ENCODE measurements at regions not wholly inside any gene's neighbourhood (a gene's known extent, or its start where the extent isn't known, plus 50 kb on each side); places are given as distances from the start of the nearest gene placed in this dataset.

DNA sequence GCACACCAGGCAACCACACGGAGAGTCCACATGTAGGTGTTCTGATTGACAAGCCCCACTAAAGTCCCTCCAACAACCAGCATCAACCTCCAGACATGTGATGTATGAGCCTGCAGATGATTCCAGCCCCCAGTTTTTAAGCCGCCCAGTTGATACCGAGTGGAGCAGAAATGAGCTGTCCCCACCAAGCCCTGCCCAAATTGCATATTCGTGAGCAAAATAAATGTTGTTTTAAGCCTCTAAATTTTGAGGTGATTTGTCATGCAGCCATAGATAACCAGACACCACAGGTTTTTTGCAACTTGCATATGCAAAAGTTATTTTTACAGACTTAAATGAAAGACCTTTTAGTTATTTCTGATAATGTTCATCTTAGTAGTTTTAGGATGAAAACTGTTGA lies 187.7 kb downstream of the PIK3R1 start:
- WGBS, 2 donors, result 87 to 92% methylated on average over 4 of the region's 4 CpGs
- H3K4me3 ChIP-seq (ENCODE audit: low read depth in 1 of 2, low read length in 2 of 2), result no peak overlapping the region
- H3K27ac ChIP-seq (ENCODE audit: low read depth in 2 of 2, low read length in 1 of 2), result no peak overlapping the region
- peaks cover 0 to 4% of the 10 kb centered on the region in 2 donors for H3K4me1 ChIP-seq (ENCODE audit: control insufficient read depth in 2 of 2, insufficient read depth in 2 of 2, low read length in 1 of 2)
- H3K36me3 ChIP-seq (ENCODE audit: control insufficient read depth in 2 of 2, insufficient read depth in 2 of 2, low read length in 1 of 2), result no peaks in the 10 kb centered on the region
- no peaks in the 10 kb centered on the region for H3K27me3 ChIP-seq (ENCODE audit: control insufficient read depth in 1 of 2, insufficient read depth in 2 of 2, low read length in 2 of 2)
- H3K9me3 ChIP-seq (ENCODE audit: control insufficient read depth in 2 of 2, insufficient read depth in 1 of 2, low read depth in 1 of 2, low read length in 1 of 2), result no peaks in the 10 kb centered on the region

- Histone ChIP-seq H3K4me3 (ENCODE audit: low read depth in 1 of 2, low read length in 2 of 2) (no peak overlapping the region), H3K9me3 (ENCODE audit: control insufficient read depth in 2 of 2, insufficient read depth in 1 of 2, low read depth in 1 of 2, low read length in 1 of 2) (no peaks in the 10 kb centered on the region), H3K27ac (ENCODE audit: low read depth in 2 of 2, low read length in 1 of 2) (no peak overlapping the region)
These were observed 188.7 kb downstream of the PIK3R1 start for GRCh38 chr5:68404246-68404645.

DNA sequence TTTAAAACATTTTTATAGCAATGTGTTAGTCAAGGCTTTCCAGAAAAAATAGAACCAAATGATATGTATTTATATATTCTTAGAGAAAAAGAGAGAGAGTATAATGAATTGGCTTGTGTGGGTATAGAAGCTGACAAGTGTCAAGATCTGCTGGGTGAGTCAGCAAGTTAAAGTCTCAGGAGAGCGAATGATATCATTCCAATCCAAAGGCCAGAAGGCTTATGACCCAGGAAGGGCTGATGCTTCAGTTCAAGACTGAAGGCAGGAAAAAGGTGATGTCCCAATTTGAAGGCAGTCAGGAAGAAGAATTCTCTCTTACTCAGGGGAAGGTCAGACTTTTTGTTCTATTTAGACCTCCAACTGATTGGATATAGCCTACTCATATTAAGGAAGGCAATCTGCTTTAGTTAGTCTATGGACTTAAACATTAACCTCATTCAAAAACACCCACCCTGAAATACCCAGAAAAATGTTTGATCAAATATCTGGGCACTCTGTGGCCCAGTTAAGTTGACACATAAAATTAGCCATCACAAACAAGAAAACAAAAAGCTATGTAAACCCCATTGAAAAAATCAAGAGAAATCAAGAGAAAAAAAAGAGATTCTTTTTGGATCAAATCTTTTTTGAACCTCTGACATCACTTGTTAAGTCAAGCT lies 189.6 kb downstream of the PIK3R1 start:
- Histone ChIP-seq H3K4me1 (ENCODE audit: control insufficient read depth in 2 of 2, insufficient read depth in 2 of 2, low read length in 1 of 2) (peaks cover 0 to 4% of the 10 kb centered on the region in 2 donors), H3K36me3 (ENCODE audit: control insufficient read depth in 2 of 2, insufficient read depth in 2 of 2, low read length in 1 of 2) (no peaks in the 10 kb centered on the region), H3K27me3 (ENCODE audit: control insufficient read depth in 1 of 2, insufficient read depth in 2 of 2, low read length in 2 of 2) (no peaks in the 10 kb centered on the region), H3K27ac (ENCODE audit: low read depth in 2 of 2, low read length in 1 of 2) (no peak overlapping the region), H3K9me3 (ENCODE audit: control insufficient read depth in 2 of 2, insufficient read depth in 1 of 2, low read depth in 1 of 2, low read length in 1 of 2) (no peaks in the 10 kb centered on the region), H3K4me3 (ENCODE audit: low read depth in 1 of 2, low read length in 2 of 2) (no peak overlapping the region)
- 68 to 73% methylated on average over 1 of the region's 1 CpG for WGBS, 2 donors

More at GRCh38 chr5:68404246-68404645, 188.7 kb downstream of the PIK3R1 start:
- H3K4me1 ChIP-seq (ENCODE audit: control insufficient read depth in 2 of 2, insufficient read depth in 2 of 2, low read length in 1 of 2), result peaks cover 0 to 4% of the 10 kb centered on the region in 2 donors
- H3K27me3 ChIP-seq (ENCODE audit: control insufficient read depth in 1 of 2, insufficient read depth in 2 of 2, low read length in 2 of 2), result no peaks in the 10 kb centered on the region
- H3K36me3 ChIP-seq (ENCODE audit: control insufficient read depth in 2 of 2, insufficient read depth in 2 of 2, low read length in 1 of 2), result no peaks in the 10 kb centered on the region

- H3K27ac ChIP-seq (ENCODE audit: low read depth in 2 of 2, low read length in 1 of 2), result no peak overlapping the region
These were observed 190.5 kb downstream of the PIK3R1 start for GRCh38 chr5:68405784-68406743.

DNA sequence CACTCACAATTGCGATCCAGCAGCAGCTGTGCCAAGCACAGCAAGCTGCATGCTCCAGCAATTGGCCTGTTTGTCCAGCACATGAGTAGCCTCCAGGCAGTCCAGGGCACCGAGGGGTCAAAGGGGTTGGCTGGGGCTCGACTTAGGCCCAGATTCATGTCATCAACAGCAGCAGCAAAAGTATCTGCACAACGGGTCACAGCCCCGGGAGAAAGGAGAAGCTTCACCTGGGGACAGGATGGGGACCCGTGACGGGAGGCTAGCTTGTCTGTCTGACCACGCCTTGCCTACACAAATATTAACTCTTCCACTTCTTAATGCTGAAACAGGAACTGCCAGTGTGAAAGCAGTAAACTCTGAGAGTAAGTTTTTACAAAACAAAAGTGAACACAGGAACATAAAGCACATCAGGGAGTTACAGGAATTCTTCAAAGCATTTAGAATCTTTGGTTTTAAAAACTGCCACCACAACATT lies 191.2 kb downstream of the PIK3R1 start:
- H3K9me3 ChIP-seq (ENCODE audit: control insufficient read depth in 2 of 2, insufficient read depth in 1 of 2, low read depth in 1 of 2, low read length in 1 of 2), result no peaks in the 10 kb centered on the region
- H3K4me3 ChIP-seq (ENCODE audit: low read depth in 1 of 2, low read length in 2 of 2), result no peak overlapping the region
- no peak overlapping the region for H3K27ac ChIP-seq (ENCODE audit: low read depth in 2 of 2, low read length in 1 of 2)
- H3K36me3 ChIP-seq (ENCODE audit: control insufficient read depth in 2 of 2, insufficient read depth in 2 of 2, low read length in 1 of 2), result no peaks in the 10 kb centered on the region
- H3K4me1 ChIP-seq (ENCODE audit: control insufficient read depth in 2 of 2, insufficient read depth in 2 of 2, low read length in 1 of 2), result peaks cover 0 to 4% of the 10 kb centered on the region in 2 donors
- H3K27me3 ChIP-seq (ENCODE audit: control insufficient read depth in 1 of 2, insufficient read depth in 2 of 2, low read length in 2 of 2), result no peaks in the 10 kb centered on the region
- WGBS, 2 donors, result 29 to 31% methylated on average over 8 of the region's 8 CpGs

More at GRCh38 chr5:68405784-68406743, 190.5 kb downstream of the PIK3R1 start:
- H3K4me1 ChIP-seq (ENCODE audit: control insufficient read depth in 2 of 2, insufficient read depth in 2 of 2, low read length in 1 of 2), result peaks cover 0 to 4% of the 10 kb centered on the region in 2 donors
- no peak overlapping the region for H3K4me3 ChIP-seq (ENCODE audit: low read depth in 1 of 2, low read length in 2 of 2)
- WGBS, 2 donors, result 52 to 57% methylated on average over 4 of the region's 4 CpGs
- H3K27me3 ChIP-seq (ENCODE audit: control insufficient read depth in 1 of 2, insufficient read depth in 2 of 2, low read length in 2 of 2), result no peaks in the 10 kb centered on the region
- no peaks in the 10 kb centered on the region for H3K9me3 ChIP-seq (ENCODE audit: control insufficient read depth in 2 of 2, insufficient read depth in 1 of 2, low read depth in 1 of 2, low read length in 1 of 2)
- H3K36me3 ChIP-seq (ENCODE audit: control insufficient read depth in 2 of 2, insufficient read depth in 2 of 2, low read length in 1 of 2), result no peaks in the 10 kb centered on the region

- Histone ChIP-seq H3K4me3 (ENCODE audit: low read depth in 1 of 2, low read length in 2 of 2) (no peak overlapping the region), H3K4me1 (ENCODE audit: control insufficient read depth in 2 of 2, insufficient read depth in 2 of 2, low read length in 1 of 2) (peaks cover 0 to 4% of the 10 kb centered on the region in 2 donors), H3K27me3 (ENCODE audit: control insufficient read depth in 1 of 2, insufficient read depth in 2 of 2, low read length in 2 of 2) (no peaks in the 10 kb centered on the region), H3K27ac (ENCODE audit: low read depth in 2 of 2, low read length in 1 of 2) (no peak overlapping the region), H3K9me3 (ENCODE audit: control insufficient read depth in 2 of 2, insufficient read depth in 1 of 2, low read depth in 1 of 2, low read length in 1 of 2) (no peaks in the 10 kb centered on the region), H3K36me3 (ENCODE audit: control insufficient read depth in 2 of 2, insufficient read depth in 2 of 2, low read length in 1 of 2) (no peaks in the 10 kb centered on the region)
- WGBS, 2 donors, result 64% methylated on average over 6 of the region's 6 CpGs
These were observed 192.0 kb downstream of the PIK3R1 start for GRCh38 chr5:68407311-68408239.

GRCh38 chr5:68408345-68408871 lies 192.9 kb downstream of the PIK3R1 start:
- 86 to 87% methylated on average over 3 of the region's 3 CpGs for WGBS, 2 donors
- H3K36me3 ChIP-seq (ENCODE audit: control insufficient read depth in 2 of 2, insufficient read depth in 2 of 2, low read length in 1 of 2), result no peaks in the 10 kb centered on the region
- H3K4me1 ChIP-seq (ENCODE audit: control insufficient read depth in 2 of 2, insufficient read depth in 2 of 2, low read length in 1 of 2), result peaks cover 0 to 4% of the 10 kb centered on the region in 2 donors
- no peak overlapping the region for H3K4me3 ChIP-seq (ENCODE audit: low read depth in 1 of 2, low read length in 2 of 2)
- H3K9me3 ChIP-seq (ENCODE audit: control insufficient read depth in 2 of 2, insufficient read depth in 1 of 2, low read depth in 1 of 2, low read length in 1 of 2), result no peaks in the 10 kb centered on the region
- H3K27me3 ChIP-seq (ENCODE audit: control insufficient read depth in 1 of 2, insufficient read depth in 2 of 2, low read length in 2 of 2), result no peaks in the 10 kb centered on the region
- H3K27ac ChIP-seq (ENCODE audit: low read depth in 2 of 2, low read length in 1 of 2), result no peak overlapping the region

GRCh38 chr5:68409259-68409658 lies 193.7 kb downstream of the PIK3R1 start:
- H3K36me3 ChIP-seq (ENCODE audit: control insufficient read depth in 2 of 2, insufficient read depth in 2 of 2, low read length in 1 of 2), result no peaks in the 10 kb centered on the region
- H3K9me3 ChIP-seq (ENCODE audit: control insufficient read depth in 2 of 2, insufficient read depth in 1 of 2, low read depth in 1 of 2, low read length in 1 of 2), result no peaks in the 10 kb centered on the region
- no peaks in the 10 kb centered on the region for H3K27me3 ChIP-seq (ENCODE audit: control insufficient read depth in 1 of 2, insufficient read depth in 2 of 2, low read length in 2 of 2)
- H3K4me3 ChIP-seq (ENCODE audit: low read depth in 1 of 2, low read length in 2 of 2), result no peak overlapping the region
- WGBS, 2 donors, result 81% methylated on average over 3 of the region's 3 CpGs
- H3K4me1 ChIP-seq (ENCODE audit: control insufficient read depth in 2 of 2, insufficient read depth in 2 of 2, low read length in 1 of 2), result peaks cover 0 to 4% of the 10 kb centered on the region in 2 donors
- H3K27ac ChIP-seq (ENCODE audit: low read depth in 2 of 2, low read length in 1 of 2), result no peak overlapping the region

GRCh38 chr5:68411161-68411560 lies 195.6 kb downstream of the PIK3R1 start:
- H3K36me3 ChIP-seq (ENCODE audit: control insufficient read depth in 2 of 2, insufficient read depth in 2 of 2, low read length in 1 of 2), result no peaks in the 10 kb centered on the region
- no peak overlapping the region for H3K27ac ChIP-seq (ENCODE audit: low read depth in 2 of 2, low read length in 1 of 2)
- WGBS, 2 donors, result 92 to 94% methylated on average over 4 of the region's 4 CpGs
- H3K9me3 ChIP-seq (ENCODE audit: control insufficient read depth in 2 of 2, insufficient read depth in 1 of 2, low read depth in 1 of 2, low read length in 1 of 2), result no peaks in the 10 kb centered on the region
- H3K4me1 ChIP-seq (ENCODE audit: control insufficient read depth in 2 of 2, insufficient read depth in 2 of 2, low read length in 1 of 2), result peaks cover 0 to 4% of the 10 kb centered on the region in 2 donors
- no peak overlapping the region for H3K4me3 ChIP-seq (ENCODE audit: low read depth in 1 of 2, low read length in 2 of 2)
- H3K27me3 ChIP-seq (ENCODE audit: control insufficient read depth in 1 of 2, insufficient read depth in 2 of 2, low read length in 2 of 2), result no peaks in the 10 kb centered on the region

All from esophagus (tissue), 2 donors.